ENCODE measurements at regions not wholly inside any gene's neighbourhood (a gene's known extent, or its start where the extent isn't known, plus 50 kb on each side); places are given as distances from the start of the nearest gene placed in this dataset.

DNA sequence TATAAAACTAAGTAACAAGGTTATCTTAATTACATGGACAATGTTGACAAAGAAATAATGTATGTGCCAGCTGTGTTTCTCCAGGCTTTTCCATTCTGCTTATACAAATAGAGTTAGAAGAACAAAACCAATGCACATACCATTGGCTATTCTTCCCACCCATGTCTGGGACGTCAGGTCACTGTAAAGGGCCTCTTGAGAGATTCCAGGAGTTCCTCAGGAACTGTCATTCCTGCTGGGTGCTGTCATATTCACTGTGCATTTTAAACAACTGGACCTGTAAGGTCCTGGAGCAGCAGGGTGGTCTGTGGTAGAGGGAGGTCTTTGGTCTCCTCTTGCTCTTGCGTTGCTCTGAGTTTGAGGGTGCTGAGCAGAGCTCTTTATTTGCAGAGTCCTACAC lies 74.6 kb upstream of the AP1S2 start:
- TF ChIP-seq, protein P1, sequence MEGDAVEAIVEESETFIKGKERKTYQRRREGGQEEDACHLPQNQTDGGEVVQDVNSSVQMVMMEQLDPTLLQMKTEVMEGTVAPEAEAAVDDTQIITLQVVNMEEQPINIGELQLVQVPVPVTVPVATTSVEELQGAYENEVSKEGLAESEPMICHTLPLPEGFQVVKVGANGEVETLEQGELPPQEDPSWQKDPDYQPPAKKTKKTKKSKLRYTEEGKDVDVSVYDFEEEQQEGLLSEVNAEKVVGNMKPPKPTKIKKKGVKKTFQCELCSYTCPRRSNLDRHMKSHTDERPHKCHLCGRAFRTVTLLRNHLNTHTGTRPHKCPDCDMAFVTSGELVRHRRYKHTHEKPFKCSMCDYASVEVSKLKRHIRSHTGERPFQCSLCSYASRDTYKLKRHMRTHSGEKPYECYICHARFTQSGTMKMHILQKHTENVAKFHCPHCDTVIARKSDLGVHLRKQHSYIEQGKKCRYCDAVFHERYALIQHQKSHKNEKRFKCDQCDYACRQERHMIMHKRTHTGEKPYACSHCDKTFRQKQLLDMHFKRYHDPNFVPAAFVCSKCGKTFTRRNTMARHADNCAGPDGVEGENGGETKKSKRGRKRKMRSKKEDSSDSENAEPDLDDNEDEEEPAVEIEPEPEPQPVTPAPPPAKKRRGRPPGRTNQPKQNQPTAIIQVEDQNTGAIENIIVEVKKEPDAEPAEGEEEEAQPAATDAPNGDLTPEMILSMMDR (IDR thresholded peaks at IDR 0.05) = no peak
- TF ChIP-seq POLR2A (IDR thresholded peaks at IDR 0.05) = no peak

Data from thyroid gland (tissue), 4 donors.